C4-2B (cell line): ENCODE measurements at regions not wholly inside any gene's neighbourhood (a gene's known extent, or its start where the extent isn't known, plus 50 kb on each side); places are given as distances from the start of the nearest gene placed in this dataset.

Source experiments
- H3K27ac ChIP-seq: fragments of 450-650 bp; 2 replicates; pipeline ENCODE4 v1.5.1; 2017
- CTCF ChIP-seq: fragments of 450-650 bp; conservative IDR thresholded peaks from 2 replicates; pipeline ENCODE4 v1.5.1; 2017; ENCODE audit warnings: mild to moderate bottlenecking
- ZFX ChIP-seq: fragments of 450-650 bp; IDR thresholded peaks from 2 replicates; pipeline ENCODE4 v1.6.1; 2017

GRCh38 chr14:36449903-36450302, 70.1 kb downstream of the NKX2-1 start:
- TF ChIP-seq ZFX (no peak), CTCF (no peak; the same call in 1 of the 2 replicates)
- H3K27ac ChIP-seq, result no peak overlapping the region

DNA sequence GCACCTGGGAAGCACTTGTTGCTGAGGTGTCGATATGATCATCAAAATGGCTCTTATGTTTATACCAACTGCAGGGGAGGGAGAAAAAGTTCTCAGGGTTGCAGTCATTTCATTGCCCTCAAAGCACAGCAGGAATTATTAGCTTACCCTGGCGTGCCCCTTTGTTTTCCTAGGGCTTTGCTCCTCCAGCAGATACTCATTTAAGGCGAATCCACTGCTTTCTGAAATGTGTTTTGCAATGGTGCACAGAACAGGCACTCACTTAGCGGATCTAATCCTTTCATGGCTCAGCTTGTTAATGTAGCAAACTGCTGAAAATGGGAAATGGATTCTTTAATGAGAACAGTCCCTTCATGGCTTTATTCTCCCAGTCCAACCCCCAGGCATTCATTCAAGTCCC, 76.7 kb downstream of the NKX2-1 start:
- no peak overlapping the region for H3K27ac ChIP-seq
- no peak for TF ChIP-seq ZFX
- TF ChIP-seq CTCF, result no peak

- TF ChIP-seq ZFX (no peak), CTCF (no peak)
These were observed 77.2 kb downstream of the NKX2-1 start for GRCh38 chr14:36442824-36443241.

GRCh38 chr14:36441283-36441682, 78.7 kb downstream of the NKX2-1 start:
- no peak overlapping the region for H3K27ac ChIP-seq
- TF ChIP-seq ZFX, result no peak
- TF ChIP-seq CTCF, result no peak

More at GRCh38 chr14:36442824-36443241, 77.2 kb downstream of the NKX2-1 start:
- no peak overlapping the region for H3K27ac ChIP-seq

GRCh38 chr14:36439766-36440165, 80.3 kb downstream of the NKX2-1 start:
- no peak overlapping the region for H3K27ac ChIP-seq
- no peak for TF ChIP-seq ZFX
- no peak for TF ChIP-seq CTCF

DNA sequence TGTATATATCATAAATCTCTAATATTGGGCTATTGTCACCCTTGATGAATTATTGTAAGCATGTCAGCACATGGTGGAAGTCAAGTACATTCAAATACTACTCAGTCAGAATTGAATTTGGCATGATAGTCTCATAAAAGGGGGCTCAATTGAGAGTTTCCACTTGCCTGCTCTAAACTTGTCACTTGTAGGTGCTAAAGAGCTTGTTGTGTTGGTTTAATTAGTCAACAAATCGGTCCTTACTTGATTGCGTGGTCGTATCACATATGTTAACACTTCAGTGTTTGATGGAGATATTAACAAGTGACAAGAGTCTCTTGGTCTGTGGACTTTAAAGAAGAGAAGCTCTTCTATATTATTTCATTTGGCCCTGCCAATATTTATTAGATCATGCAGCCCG, 81.1 kb downstream of the NKX2-1 start:
- TF ChIP-seq CTCF (no peak), ZFX (no peak)
- no peak overlapping the region for H3K27ac ChIP-seq

- no peak overlapping the region for H3K27ac ChIP-seq
- no peak for TF ChIP-seq CTCF
- no peak for TF ChIP-seq ZFX
These were observed 89.4 kb downstream of the NKX2-1 start for GRCh38 chr14:36430662-36431084.

DNA sequence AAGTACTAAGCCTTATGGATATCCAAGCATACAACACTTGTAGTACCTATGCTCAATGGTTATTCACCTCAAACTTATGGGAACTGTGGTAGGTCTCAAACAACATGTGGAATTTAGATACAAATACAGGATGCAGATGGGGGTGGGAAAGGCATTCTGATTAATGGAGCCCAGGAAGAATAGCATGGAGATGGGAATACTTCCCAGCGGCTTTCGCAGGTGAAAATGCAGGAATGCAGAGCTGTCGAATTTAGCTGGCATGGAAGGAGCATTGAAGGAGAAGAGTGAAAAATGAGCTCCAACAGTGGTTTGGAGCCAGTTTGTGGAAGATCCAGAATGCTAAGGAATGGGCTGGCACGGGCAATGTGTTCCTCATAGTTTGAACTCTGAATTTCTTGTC, 89.9 kb downstream of the NKX2-1 start:
- no peak overlapping the region for H3K27ac ChIP-seq
- TF ChIP-seq CTCF (no peak), ZFX (no peak)
